Stimulated activated CD8-positive, alpha-beta memory T cell treated with anti-CD3 and anti-CD28 coated beads, Interleukin-15, amount 100 ng/mL, for 24 hours (primary cell): ENCODE measurements at regions not wholly inside any gene's neighbourhood (a gene's known extent, or its start where the extent isn't known, plus 50 kb on each side); places are given as distances from the start of the nearest gene placed in this dataset.

ENCODE experiments used
- DNase-seq: peaks from one replicate; pipeline ENCODE4 v3.0.0-alpha.2; 2020; ENCODE audit warnings: low read depth

- DNase-seq = no peak
Measured at GRCh38 chr6:159118924-159119323, 50.3 kb upstream of the FNDC1 start.

DNA sequence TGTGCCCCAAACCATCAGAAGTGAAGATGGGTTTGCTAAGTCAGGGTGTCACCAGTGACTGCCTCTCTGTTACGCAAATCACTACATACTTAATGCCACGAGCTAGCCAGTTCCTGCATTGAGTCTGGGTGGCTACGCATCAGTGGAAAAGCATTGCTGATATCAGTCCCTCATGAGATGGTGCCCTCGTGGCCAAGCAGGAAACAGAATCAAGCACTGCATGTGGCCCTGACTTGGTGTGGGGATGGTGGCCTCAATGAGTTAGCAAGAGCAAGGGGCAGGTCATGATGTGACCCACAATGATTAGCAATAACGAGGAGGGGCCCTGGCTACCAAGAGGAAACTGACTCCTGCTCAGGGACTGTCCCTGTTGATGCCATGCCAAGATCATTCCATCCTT, 51.6 kb upstream of the FNDC1 start:
- DNase-seq = no peak

DNA sequence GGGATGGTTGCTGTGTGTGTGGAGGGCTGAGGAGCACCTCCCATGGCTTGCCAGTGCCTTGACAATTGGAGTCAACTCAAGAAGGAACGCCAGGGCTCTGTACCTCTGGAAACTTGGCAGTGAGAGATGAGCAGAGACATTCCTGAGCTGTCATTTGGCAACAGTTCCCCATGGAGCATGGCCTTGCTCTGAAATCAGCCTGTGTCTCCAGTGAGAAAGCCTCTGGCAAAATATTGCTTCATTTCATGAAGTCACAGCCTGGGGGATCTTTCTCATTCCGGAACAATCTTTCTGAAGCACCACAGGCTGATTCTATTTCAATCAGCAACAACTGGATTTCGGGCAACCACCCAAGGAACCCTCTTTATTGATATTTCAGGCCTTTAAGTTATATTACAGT, 52.2 kb upstream of the FNDC1 start:
- DNase-seq = no peak

DNA sequence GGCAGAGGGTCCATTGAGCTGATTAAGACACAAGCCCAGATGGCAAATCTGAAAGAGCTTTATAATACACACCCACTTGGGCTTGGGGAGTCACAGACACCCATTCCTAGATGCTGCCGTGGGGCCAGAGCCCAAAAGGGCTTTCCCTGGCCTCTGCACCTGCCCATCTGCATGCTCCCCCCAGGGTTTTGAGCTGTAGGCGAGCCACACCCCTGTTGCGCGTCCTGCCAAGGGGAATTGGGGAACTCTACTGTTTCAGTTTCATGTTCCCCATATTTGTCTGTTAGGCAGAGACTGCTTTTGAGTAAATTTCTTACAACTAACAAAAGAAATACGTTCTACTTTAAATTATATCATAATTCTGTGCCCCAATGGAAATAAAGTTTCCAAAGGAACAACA, 52.9 kb upstream of the FNDC1 start:
- DNase-seq = no peak

DNA sequence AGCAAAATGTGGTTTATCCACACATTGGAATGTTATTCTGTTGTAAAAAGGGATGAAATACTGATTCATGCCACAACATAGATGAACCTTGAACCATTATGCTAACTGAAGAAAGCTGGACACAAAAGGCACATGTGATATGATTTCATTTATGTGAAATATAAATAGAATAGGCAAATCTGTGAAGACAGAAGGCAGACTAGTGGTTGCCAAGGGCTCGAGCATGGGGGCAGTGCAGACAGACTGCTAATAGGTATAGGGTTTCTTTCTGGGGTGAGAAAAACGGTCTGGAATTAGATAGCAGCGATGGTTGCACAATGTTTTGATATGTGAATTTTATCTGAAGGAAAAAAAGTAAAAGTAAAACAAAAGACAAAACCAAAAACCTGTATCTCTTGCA, 54.6 kb upstream of the FNDC1 start:
- no peak for DNase-seq

DNA sequence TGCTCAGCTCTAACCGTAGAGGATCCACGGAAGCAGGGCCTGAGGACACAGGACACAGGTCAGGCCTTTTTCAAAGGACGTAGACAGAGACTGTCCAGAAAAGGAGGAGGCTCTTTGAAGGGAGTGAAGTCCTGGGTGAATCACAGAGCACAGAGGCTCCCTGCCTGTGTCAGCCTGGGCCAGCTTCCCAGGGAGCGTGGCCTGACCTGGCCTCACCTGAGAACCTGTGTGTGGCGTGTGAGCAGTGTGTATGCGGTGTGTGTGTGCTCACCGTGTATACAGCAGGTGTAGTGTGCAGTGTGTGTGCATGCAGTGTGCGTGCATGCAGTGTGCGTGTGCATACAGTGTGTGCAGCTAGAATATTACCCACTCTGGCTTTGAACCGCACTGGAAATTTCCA, 56.0 kb upstream of the FNDC1 start:
- DNase-seq = no peak

DNA sequence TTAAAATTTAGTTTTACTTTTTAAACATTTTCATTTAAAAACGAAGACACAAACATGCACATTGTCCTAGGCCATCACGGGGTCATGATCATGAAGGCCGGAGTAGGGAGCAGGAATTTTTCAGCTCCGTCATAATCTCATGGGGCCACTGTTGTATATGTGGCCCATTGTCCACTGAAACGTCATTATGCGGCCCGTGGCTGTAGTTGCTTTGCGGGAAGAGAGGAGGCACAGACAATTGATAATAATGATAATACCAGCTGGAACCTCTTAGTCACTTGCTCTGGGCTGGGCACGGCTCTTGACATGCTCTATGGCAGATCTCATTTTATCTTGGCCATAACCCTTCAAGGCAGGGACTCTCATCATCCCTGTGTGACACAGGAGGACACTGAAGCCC, 56.5 kb upstream of the FNDC1 start:
- no peak for DNase-seq

DNA sequence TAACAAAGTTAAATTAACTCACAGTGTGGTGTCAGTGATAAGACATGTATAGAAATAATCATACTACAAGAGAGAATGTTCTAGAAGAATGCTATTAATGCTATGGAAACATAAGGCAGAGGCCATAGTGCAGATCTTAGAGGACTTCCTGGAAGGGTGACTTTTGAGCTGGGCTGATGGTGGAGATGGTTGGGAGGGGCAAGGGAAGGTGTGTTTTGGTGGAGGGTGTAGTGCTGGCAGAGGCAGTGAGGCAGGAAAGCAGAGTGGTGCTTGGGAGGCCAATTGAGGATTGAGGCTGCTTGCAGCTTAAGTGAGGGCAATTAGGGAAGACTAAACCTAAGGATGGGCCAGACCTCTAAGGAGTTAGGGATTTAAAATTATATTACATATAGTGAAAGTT, 58.5 kb upstream of the FNDC1 start:
- DNase-seq = no peak

GRCh38 chr6:159110013-159110412, 59.2 kb upstream of the FNDC1 start:
- no peak for DNase-seq

DNA sequence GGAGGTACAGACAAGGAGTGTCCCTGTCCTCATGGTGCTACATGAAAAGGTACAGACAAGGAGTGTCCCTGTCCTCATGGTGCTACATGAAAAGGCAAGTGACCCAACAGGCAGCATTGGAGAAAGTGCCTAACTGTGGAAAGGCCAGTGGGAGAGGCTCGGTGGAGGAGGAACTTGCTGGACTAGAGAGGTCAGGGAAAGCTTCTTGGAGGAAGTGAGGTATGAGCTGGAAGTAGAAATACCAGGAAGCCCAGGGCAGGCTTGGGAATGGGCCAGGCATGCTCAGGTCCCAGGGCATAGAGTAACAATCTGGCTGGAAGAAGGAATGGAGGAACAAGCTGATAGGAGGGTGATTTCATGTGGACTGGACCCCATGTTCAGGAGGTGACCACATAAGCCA, 59.8 kb upstream of the FNDC1 start:
- no peak for DNase-seq

GRCh38 chr6:159108426-159108985, 60.7 kb upstream of the FNDC1 start:
- no peak for DNase-seq

DNA sequence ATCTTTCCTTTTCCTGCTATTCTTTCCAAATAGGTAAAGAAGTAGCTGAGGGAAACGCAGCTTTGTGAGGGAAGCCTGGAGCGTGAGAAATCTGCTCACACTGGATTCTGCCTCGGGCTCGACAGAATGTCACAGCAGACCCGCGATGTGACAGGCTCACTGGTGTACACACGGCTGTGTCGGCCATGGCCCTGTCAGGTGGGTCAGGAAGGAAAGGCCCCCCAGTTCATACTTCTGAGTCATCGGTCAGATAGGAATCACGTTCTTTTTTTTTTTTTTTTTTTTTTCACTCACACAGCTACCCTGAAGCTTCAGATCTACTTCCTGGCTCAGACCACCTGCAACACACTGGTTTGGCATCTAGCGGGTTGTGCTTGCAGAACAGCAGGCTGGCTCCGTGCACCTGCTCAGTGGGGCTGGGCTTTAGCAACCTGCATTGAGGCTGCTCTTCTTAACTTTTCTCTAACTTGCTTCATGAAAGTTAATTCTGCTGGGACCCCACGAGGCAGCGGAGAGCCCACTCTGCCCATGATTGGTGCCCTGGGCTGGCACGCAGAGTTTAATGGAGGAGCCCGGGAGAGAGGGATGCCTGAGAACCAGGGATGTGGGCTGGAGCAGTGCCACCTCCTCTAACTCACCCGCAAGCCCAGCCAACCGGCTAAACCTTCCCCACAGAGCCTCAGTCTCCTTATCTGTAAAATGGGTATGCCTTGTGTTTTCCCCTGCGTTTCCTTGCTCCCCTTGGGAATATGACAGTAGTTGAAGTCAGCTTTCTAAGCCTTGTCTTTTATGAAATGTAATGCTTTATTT, 61.5 kb upstream of the FNDC1 start:
- DNase-seq = no peak

DNA sequence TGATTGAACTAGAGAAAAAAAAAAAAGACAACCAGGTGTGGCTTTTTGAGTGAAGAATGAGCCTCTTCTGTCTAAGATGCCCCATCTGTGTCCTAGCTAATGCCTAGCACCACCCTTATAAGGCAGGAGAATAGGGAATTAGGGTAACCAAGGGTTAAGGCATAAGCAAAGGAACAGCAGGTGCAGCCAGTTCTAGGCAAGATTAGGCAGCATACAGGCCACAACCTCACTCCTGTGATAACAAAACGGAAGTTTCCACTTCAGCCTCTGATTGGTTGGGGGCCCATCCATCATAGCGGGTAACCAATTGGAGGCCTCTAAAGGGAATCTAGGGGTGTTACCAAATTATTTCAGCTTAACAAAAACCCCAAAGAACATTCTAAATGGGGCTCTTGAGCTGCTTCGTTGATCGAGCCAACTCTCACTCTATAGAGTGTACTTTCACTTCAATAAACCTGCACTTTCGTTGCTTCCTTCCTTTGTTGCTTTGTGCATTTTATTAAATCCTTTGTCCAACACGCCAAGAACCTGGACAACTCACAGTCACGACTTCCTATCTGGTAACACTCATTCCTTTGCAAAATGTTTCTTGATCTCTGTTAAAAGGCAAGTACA, 61.9 kb upstream of the TAGAP start:
- peak; percentile 79 for DNase-seq

- no peak for DNase-seq
Measured at GRCh38 chr6:159105716-159106115, 60.9 kb upstream of the TAGAP start.

DNA sequence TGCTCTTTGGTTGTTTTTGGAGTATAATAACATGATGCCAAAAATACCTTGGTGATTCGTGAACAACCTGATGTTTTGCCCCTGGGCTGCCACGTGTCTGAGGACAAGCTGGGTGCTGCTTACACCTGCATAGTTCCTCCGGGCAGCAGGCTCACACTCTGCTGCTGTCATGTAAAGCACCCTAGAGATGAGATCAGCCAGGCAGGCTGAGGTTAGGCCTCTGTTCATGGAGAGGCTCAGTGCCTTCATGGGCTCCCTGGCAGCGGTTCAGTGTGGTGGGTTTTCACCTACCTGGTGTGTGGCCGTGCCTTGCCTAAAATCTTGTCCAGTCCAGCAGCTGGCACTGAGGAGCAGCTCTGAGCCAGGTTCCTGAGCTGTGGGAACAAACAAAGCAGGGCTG, 60.1 kb upstream of the TAGAP start:
- no peak for DNase-seq

DNA sequence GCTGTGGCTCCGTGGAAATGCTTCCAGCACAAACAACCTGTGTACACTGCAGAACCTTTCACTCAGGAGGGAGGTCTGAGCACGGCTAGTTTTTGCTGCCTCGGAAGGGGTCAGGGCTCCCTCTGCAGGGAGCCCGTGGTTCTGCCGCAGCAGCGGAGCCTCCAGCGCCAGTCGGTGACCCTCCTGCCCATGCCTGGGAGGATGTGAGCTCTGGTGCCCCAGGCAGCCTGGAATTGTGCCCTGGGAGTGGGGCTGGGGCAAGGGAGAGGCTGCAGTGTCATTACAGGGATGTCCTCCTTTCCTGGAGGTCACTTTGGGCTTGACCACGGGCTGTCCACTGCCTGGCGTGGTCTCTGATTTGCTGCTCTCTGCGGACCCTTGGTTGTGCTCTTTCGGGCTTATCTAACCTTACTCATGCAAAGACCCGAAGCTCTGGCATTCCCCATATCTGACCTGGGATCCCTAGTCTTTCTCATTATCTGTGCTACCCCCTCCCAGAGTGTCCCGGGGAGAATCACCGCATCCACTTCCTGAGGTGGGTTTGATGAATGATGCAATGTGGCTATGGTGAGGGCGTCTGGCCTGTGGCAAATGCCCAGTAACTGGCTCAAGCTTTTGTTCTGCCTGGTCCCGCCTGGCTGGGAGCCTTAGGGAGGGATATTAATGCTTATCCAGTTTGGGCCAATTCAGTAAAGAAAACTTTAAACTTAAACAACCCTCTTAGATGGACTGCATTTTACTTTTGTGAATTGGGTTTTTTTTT, 59.6 kb upstream of the TAGAP start:
- no peak for DNase-seq

DNA sequence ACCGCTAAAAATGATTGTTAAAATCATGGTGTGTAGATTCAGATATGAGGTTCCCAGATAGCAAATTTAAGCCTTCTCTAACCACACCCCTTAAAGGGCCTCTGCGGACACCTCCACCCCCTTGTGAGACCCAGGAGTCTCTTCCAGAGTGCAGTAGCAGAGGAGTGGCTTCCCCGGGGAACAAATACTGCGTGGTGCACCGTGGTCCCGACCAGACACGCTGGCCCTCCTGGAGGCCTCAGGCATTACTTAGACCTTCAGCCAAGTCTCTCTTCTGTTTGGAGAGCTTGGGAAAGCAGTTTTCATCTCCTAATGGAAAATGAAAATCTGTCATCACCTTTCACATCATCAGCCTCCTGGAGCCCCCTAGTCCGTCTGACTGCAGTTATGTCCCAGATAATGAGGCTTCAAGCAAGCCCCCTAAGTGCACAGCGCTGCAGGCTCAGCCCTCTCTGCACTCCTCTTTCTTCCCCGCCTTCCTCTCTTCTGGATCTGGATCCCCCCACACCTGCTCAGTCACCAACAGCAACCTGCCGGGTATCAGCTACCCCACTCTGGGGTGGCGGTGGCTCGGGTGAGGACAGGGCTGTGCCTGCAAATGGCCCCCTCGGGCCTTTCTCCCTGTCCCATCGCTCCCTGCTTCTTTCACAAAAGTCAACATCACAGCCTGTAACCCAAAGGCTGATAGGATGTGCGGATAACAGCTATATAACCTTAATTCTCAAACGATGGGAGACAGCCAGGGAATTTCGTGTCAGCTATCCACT, 58.8 kb upstream of the TAGAP start:
- DNase-seq = no peak

DNA sequence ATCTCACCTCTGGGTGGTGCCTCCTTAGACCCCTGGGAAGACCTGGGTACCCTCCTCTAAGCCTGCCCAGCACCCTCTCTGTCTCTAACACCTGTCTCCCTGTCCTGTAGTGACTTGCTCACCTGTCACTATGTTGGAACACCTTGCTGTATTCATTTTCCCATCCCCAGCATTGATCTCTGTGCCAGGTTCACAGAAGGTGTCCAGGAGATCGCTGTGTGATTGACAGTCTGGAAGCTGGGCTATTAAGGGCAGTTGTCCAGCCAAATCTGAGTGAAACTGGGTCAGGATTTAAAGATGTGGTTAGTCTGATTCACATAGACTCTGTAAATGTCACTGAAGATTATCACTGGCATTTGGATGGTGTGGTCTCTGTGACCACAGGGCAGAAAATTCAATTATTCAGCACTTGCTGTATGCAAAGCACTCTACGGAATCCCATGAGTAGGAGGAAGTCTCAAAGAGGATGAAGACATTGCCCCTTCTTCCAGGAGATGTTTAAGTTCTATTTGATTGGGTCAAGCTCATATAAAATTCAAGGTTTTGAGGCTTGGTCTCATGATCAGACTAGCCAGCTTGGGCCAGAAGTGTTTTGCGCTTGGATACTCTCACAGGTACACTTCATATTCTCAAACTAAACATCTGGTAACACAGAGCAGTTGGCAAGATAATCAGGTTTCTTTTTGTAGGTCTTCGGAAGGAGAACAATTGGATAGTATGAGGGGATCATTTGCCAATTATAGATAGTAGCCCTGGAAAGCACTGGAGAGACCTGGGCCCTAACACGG, 57.8 kb upstream of the TAGAP start:
- DNase-seq = no peak

DNA sequence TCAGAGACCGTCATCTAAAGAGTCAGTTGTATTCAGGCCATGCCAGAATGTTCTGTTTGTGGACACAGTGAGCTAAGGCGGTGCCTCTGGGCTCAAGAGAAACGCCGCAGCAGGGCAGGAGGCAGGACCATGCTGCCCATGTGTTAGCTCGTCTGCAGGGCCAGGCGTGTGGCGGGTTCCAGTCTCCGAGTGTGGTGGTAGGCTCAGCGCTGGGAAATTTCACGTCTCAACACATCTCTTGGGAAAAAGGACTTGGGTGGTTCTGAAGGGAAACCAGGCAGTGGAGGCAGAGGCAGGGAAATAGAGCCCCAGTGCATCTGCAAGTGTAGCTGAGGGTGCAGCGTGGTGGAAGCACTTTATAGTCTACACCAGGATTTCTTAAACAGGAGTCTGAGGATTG, 56.9 kb upstream of the TAGAP start:
- no peak for DNase-seq

GRCh38 chr6:159100395-159101182, 55.8 kb upstream of the TAGAP start:
- DNase-seq = no peak

DNA sequence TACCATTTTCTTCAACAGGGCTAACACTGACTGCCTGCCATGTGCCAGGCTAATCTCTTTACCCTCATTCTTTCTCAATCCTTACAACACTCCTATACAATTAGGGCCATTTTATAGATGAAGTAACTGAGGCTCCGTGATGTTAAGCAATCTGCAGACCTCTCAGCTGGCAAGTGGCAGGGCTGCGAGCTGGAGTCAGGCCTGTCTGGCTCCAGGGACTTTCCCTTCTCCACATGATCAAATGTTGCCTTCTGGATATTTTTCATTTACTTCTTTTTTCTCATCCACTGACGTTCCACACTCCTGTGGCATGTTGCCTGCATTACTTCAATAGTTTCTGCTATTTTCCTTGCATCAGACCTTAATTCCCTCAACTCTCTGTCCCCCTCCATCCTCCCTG, 55.2 kb upstream of the TAGAP start:
- DNase-seq = no peak
